Neutrophil (primary cell): ENCODE measurements at regions not wholly inside any gene's neighbourhood (a gene's known extent, or its start where the extent isn't known, plus 50 kb on each side); places are given as distances from the start of the nearest gene placed in this dataset.

Source experiments
- H3K27ac ChIP-seq: fragments of 200-600 bp; sonication (generic); 2 replicates; pipeline ENCODE4 v1.5.1; 2016; ENCODE audit warnings: mild to moderate bottlenecking, moderate library complexity
- H3K27me3 ChIP-seq: fragments of 200-600 bp; sonication (generic); 2 replicates; pipeline ENCODE4 v1.6.0; 2016; ENCODE audit warnings: mild to moderate bottlenecking
- H3K36me3 ChIP-seq: fragments of 200-600 bp; sonication (generic); 2 replicates; pipeline ENCODE4 v1.5.1; 2017
- H3K4me1 ChIP-seq, 2 experiments: fragments of 200-600 bp in 1 of 2; sonication (generic) in 1 of 2; 1 replicate in 1 of 2; 2 replicates in 1 of 2; pipeline versions ENCODE4 v1.5.1 to v1.6.1; 2013 to 2016; ENCODE audit warnings: low read depth in 1 of 2, low read length in 1 of 2, mild to moderate bottlenecking in 1 of 2, moderate library complexity in 1 of 2; ENCODE audit not compliant: control insufficient read depth in 1 of 2, insufficient read depth in 1 of 2
- H3K4me3 ChIP-seq, 2 experiments: fragments of 200-600 bp in 1 of 2; sonication (generic) in 1 of 2; 1 replicate in 1 of 2; 2 replicates in 1 of 2; pipeline ENCODE4 v1.5.1; 2013 to 2016; ENCODE audit warnings: low read depth in 1 of 2, low read length in 1 of 2, mild to moderate bottlenecking in 1 of 2, moderate library complexity in 1 of 2
- H3K9me3 ChIP-seq: fragments of 200-600 bp; sonication (generic); 2 replicates; pipeline ENCODE4 v1.5.1; 2016
- CTCF ChIP-seq: fragments of 200-600 bp; sonication (generic); IDR thresholded peaks from 2 replicates; pipeline ENCODE4 v1.5.1; 2016; ENCODE audit warnings: antibody characterized with exemption

GRCh38 chr4:27828843-27829242, 968.2 kb downstream of the STIM2 start:
- no peaks in the 10 kb centered on the region for H3K9me3 ChIP-seq
- no peak for TF ChIP-seq CTCF
- no peak overlapping the region for H3K27ac ChIP-seq
- H3K27me3 ChIP-seq = no peaks in the 10 kb centered on the region
- no peak overlapping the region for H3K4me3 ChIP-seq
- no peaks in the 10 kb centered on the region for H3K36me3 ChIP-seq
- H3K4me1 ChIP-seq = no peaks in the 10 kb centered on the region

- no peak overlapping the region for H3K27ac ChIP-seq
- H3K27me3 ChIP-seq = no peaks in the 10 kb centered on the region
- no peaks in the 10 kb centered on the region for H3K36me3 ChIP-seq
- no peaks in the 10 kb centered on the region for H3K4me1 ChIP-seq
- no peak for TF ChIP-seq CTCF
- H3K4me3 ChIP-seq = no peak overlapping the region
- H3K9me3 ChIP-seq = no peaks in the 10 kb centered on the region
Measured at GRCh38 chr4:27830251-27830650, 969.6 kb downstream of the STIM2 start.

- Histone ChIP-seq H3K9me3 (no peaks in the 10 kb centered on the region), H3K27ac (no peak overlapping the region), H3K4me3 (no peak overlapping the region), H3K4me1 (no peaks in the 10 kb centered on the region), H3K27me3 (no peaks in the 10 kb centered on the region), H3K36me3 (no peaks in the 10 kb centered on the region)
- no peak for TF ChIP-seq CTCF
Measured at GRCh38 chr4:27835851-27836250, 975.2 kb downstream of the STIM2 start.

- no peaks in the 10 kb centered on the region for H3K4me1 ChIP-seq
- no peak for TF ChIP-seq CTCF
Measured at GRCh38 chr4:27836523-27836922, 975.9 kb downstream of the STIM2 start.

GRCh38 chr4:27843776-27844175, 983.1 kb downstream of the STIM2 start:
- H3K4me3 ChIP-seq = no peak overlapping the region
- TF ChIP-seq CTCF = no peak
- H3K4me1 ChIP-seq = no peaks in the 10 kb centered on the region
- no peaks in the 10 kb centered on the region for H3K27me3 ChIP-seq
- no peaks in the 10 kb centered on the region for H3K9me3 ChIP-seq
- no peak overlapping the region for H3K27ac ChIP-seq
- no peaks in the 10 kb centered on the region for H3K36me3 ChIP-seq

More at GRCh38 chr4:27836523-27836922, 975.9 kb downstream of the STIM2 start:
- no peaks in the 10 kb centered on the region for H3K36me3 ChIP-seq
- no peaks in the 10 kb centered on the region for H3K27me3 ChIP-seq
- H3K4me3 ChIP-seq = no peak overlapping the region
- H3K9me3 ChIP-seq = no peaks in the 10 kb centered on the region
- no peak overlapping the region for H3K27ac ChIP-seq

- Histone ChIP-seq H3K4me3 (no peak overlapping the region), H3K9me3 (no peaks in the 10 kb centered on the region), H3K4me1 (no peaks in the 10 kb centered on the region), H3K27ac (no peak overlapping the region), H3K27me3 (no peaks in the 10 kb centered on the region), H3K36me3 (no peaks in the 10 kb centered on the region)
- TF ChIP-seq CTCF = no peak
Measured at GRCh38 chr4:27844376-27844775, 983.7 kb downstream of the STIM2 start.
